GM23338 (cell line): ENCODE measurements at regions not wholly inside any gene's neighbourhood (a gene's known extent, or its start where the extent isn't known, plus 50 kb on each side); places are given as distances from the start of the nearest gene placed in this dataset.

Source experiments
- ATAC-seq: fragments of 200-7000 bp; cut with Tn5 transposase; 3 replicates; pipeline ENCODE4 v1.9.1; 2020
- DNase-seq: peaks from one replicate; pipeline ENCODE4 v3.0.0-alpha.2; 2015; ENCODE audit warnings: low spot score
- H2AFZ ChIP-seq: fragments of 200-600 bp; sonication (generic); 2 replicates; pipeline ENCODE4 v1.8.0; 2016; ENCODE audit warnings: antibody characterized with exemption, mild to moderate bottlenecking, moderate library complexity
- H3F3A ChIP-seq: fragments of 200-600 bp; sonication (generic); replicated peaks from 2 replicates; pipeline ENCODE4 v1.8.0; 2017; ENCODE audit warnings: antibody characterized with exemption, mixed run types, low read depth
- H3K27ac ChIP-seq: fragments of 200-600 bp; sonication (generic); 2 replicates; pipeline ENCODE4 v1.6.1; 2016; ENCODE audit warnings: low read depth
- H3K27me3 ChIP-seq: fragments of 200-600 bp; sonication (generic); 2 replicates; pipeline ENCODE4 v1.8.0; 2016; ENCODE audit warnings: mild to moderate bottlenecking, mixed run types, moderate library complexity; ENCODE audit not compliant: insufficient read depth
- H3K36me3 ChIP-seq: fragments of 200-600 bp; sonication (generic); 2 replicates; pipeline ENCODE4 v1.8.0; 2016; ENCODE audit warnings: mild to moderate bottlenecking; ENCODE audit not compliant: insufficient read depth
- H3K4me1 ChIP-seq: fragments of 200-600 bp; sonication (generic); 2 replicates; pipeline ENCODE4 v1.8.0; 2016; ENCODE audit warnings: mild to moderate bottlenecking, moderate library complexity; ENCODE audit not compliant: insufficient read depth
- H3K4me2 ChIP-seq: fragments of 200-600 bp; sonication (generic); 2 replicates; pipeline ENCODE4 v1.7.1; 2017; ENCODE audit warnings: mixed run types
- H3K4me3 ChIP-seq: fragments of 200-600 bp; sonication (generic); 2 replicates; pipeline ENCODE4 v1.6.1; 2016; ENCODE audit warnings: mixed run types
- H3K79me2 ChIP-seq: fragments of 200-600 bp; sonication (generic); replicated peaks from 2 replicates; pipeline ENCODE4 v1.8.0; 2017; ENCODE audit warnings: mild to moderate bottlenecking; ENCODE audit not compliant: insufficient read depth
- H3K9me2 ChIP-seq: fragments of 200-600 bp; sonication (generic); 2 replicates; pipeline ENCODE4 v1.8.0; 2017; ENCODE audit not compliant: insufficient read depth
- H4K20me1 ChIP-seq: fragments of 200-600 bp; sonication (generic); replicated peaks from 2 replicates; pipeline ENCODE4 v1.8.0; 2017; ENCODE audit warnings: mild to moderate bottlenecking; ENCODE audit not compliant: insufficient read depth
- H3K27ac Mint-ChIP-seq: 2 replicates; pipeline ENCODE4 v1.8.0; 2020; ENCODE audit warnings: inconsistent platforms, mild to moderate bottlenecking, moderate library complexity, mixed read lengths
- H3K27me3 Mint-ChIP-seq: 3 replicates; pipeline ENCODE4 v1.8.0; 2022; ENCODE audit warnings: low read depth, mild to moderate bottlenecking, moderate library complexity, mixed read lengths, inconsistent platforms; ENCODE audit not compliant: insufficient read depth, poor library complexity
- H3K36me3 Mint-ChIP-seq: 3 replicates; pipeline ENCODE4 v1.8.0; 2021; ENCODE audit warnings: low read depth, mild to moderate bottlenecking, inconsistent platforms, moderate library complexity, mixed read lengths
- H3K4me1 Mint-ChIP-seq: 3 replicates; pipeline ENCODE4 v1.8.0; 2020; ENCODE audit warnings: mild to moderate bottlenecking, inconsistent platforms, mixed read lengths
- H3K4me3 Mint-ChIP-seq: 3 replicates; pipeline ENCODE4 v1.8.0; 2021; ENCODE audit warnings: moderate library complexity, mild to moderate bottlenecking, inconsistent platforms, mixed read lengths
- H3K9me3 Mint-ChIP-seq: 3 replicates; pipeline ENCODE4 v1.8.0; 2020; ENCODE audit warnings: moderate library complexity, mild to moderate bottlenecking, inconsistent platforms, mixed read lengths
- CREB1 ChIP-seq: fragments of 250-450 bp; sonication (Bioruptor Pico); IDR thresholded peaks from 2 replicates; pipeline ENCODE4 v1.5.0; 2020; ENCODE audit warnings: low read depth, mild to moderate bottlenecking, moderate library complexity
- CTCF ChIP-seq, 2 experiments: fragments of 200-600 bp in 1 of 2; sonication (generic) in 1 of 2; conservative IDR thresholded peaks; 2 replicates each; pipeline versions ENCODE4 v1.5.1 to v1.6.1; 2016 to 2017; ENCODE audit warnings: antibody characterized with exemption in 2 of 2, low read depth in 2 of 2, mild to moderate bottlenecking in 2 of 2, moderate library complexity in 1 of 2
- ETS1 ChIP-seq: IDR thresholded peaks from 2 replicates; pipeline ENCODE4 v1.6.1; 2016; ENCODE audit warnings: antibody characterized with exemption
- EZH2 ChIP-seq: fragments of 200-600 bp; sonication (generic); IDR thresholded peaks from one replicate; pipeline ENCODE4 v1.8.0; 2017; ENCODE audit warnings: antibody characterized with exemption, mild to moderate bottlenecking, low read depth; ENCODE audit not compliant: unreplicated experiment
- EZH2phosphoT487 ChIP-seq: fragments of 200-600 bp; sonication (generic); IDR thresholded peaks from one replicate; pipeline ENCODE4 v1.8.1; 2018; ENCODE audit warnings: antibody characterized with exemption; ENCODE audit not compliant: unreplicated experiment
- JUNB ChIP-seq: IDR thresholded peaks from one replicate; pipeline ENCODE4 v1.6.1; 2016; ENCODE audit warnings: antibody characterized with exemption; ENCODE audit not compliant: unreplicated experiment
- NANOG ChIP-seq: IDR thresholded peaks from 2 replicates; pipeline ENCODE4 v1.6.1; 2016; ENCODE audit warnings: antibody characterized with exemption, borderline replicate concordance
- POLR2AphosphoS5 ChIP-seq: IDR thresholded peaks from 2 replicates; pipeline ENCODE4 v1.6.1; 2016; ENCODE audit warnings: antibody characterized with exemption, low read depth
- REST ChIP-seq: IDR thresholded peaks from one replicate; pipeline ENCODE4 v1.6.1; 2018; ENCODE audit warnings: antibody characterized with exemption; ENCODE audit not compliant: unreplicated experiment
- STAT1 ChIP-seq: IDR thresholded peaks from one replicate; pipeline ENCODE4 v1.6.1; 2016; ENCODE audit warnings: antibody characterized with exemption; ENCODE audit not compliant: unreplicated experiment
- ZNF114 ChIP-seq: fragments of 250-450 bp; sonication (Bioruptor Pico); IDR thresholded peaks from 2 replicates; pipeline ENCODE4 v1.5.0; 2020; ENCODE audit warnings: mild to moderate bottlenecking, moderate library complexity
- ZNF331 ChIP-seq: fragments of 250-450 bp; sonication (Bioruptor Pico); IDR thresholded peaks from 2 replicates; pipeline ENCODE4 v1.5.0; 2020; ENCODE audit warnings: low read depth, mild to moderate bottlenecking, moderate library complexity
- ZNF462 ChIP-seq: fragments of 250-450 bp; sonication (Bioruptor Pico); IDR thresholded peaks from 2 replicates; pipeline ENCODE4 v1.5.0; 2020; ENCODE audit warnings: mild to moderate bottlenecking, moderate library complexity

- TF ChIP-seq STAT1, result no peak
- TF ChIP-seq ETS1, result no peak
- TF ChIP-seq ZNF331 (CRISPR knock-in tag), result no peak
- TF ChIP-seq EZH2, result no peak
- no peak for TF ChIP-seq CTCF (conservative IDR thresholded peaks at IDR 0.05; ENCODE audit: low read depth in 2 of 2)
- TF ChIP-seq CREB1 (CRISPR knock-in tag), result no peak
- no peak for TF ChIP-seq ZNF114 (CRISPR knock-in tag)
- no peak for TF ChIP-seq POLR2AphosphoS5
- no peak for TF ChIP-seq JUNB
- no peak for TF ChIP-seq ZNF462 (CRISPR knock-in tag)
- no peak for TF ChIP-seq EZH2phosphoT487
- TF ChIP-seq REST, result no peak
- TF ChIP-seq NANOG, result no peak
- Histone ChIP-seq H3K9me2 (peaks cover 5% of the 10 kb centered on the region; the same call in 1 of the 2 replicates), H2AFZ (no peak overlapping the region), H3K4me2 (no peak overlapping the region), H3K4me1 (peaks cover 15% of the 10 kb centered on the region), H4K20me1 (no peaks in the 10 kb centered on the region), H3K36me3 (no peaks in the 10 kb centered on the region), H3K79me2 (no peaks in the 10 kb centered on the region), H3F3A (no peaks in the 10 kb centered on the region), H3K4me3 (no peak overlapping the region), H3K27ac (no peak overlapping the region), H3K27me3 (no peaks in the 10 kb centered on the region)
- Mint-ChIP-seq H3K36me3 (no peaks in the 10 kb centered on the region), H3K9me3 (no peaks in the 10 kb centered on the region; the same call in 2 of the 3 replicates), H3K4me1 (peaks cover 16% of the 10 kb centered on the region), H3K4me3 (no peak overlapping the region), H3K27ac (no peak overlapping the region), H3K27me3 (peaks cover 4% of the 10 kb centered on the region)
- no peak for DNase-seq
- no peak for ATAC-seq
Measured at GRCh38 chr2:65960953-65961352, 474.0 kb upstream of the MEIS1 start.
